T-helper 17 cell (primary cell): ENCODE measurements at regions not wholly inside any gene's neighbourhood (a gene's known extent, or its start where the extent isn't known, plus 50 kb on each side); places are given as distances from the start of the nearest gene placed in this dataset.

Experiments used
- ATAC-seq: fragments of 150-1000 bp; cut with Tn5 transposase; 2 replicates; pipeline ENCODE4 v1.10.0; 2021; ENCODE audit warnings: mild to moderate bottlenecking, moderate library complexity
- DNase-seq, 3 donors: peaks; one replicate each; pipeline versions ENCODE4 v3.0.0 to v3.0.0-alpha.2; 2020 to 2021
- H3K9me3 ChIP-seq: one replicate; pipeline ENCODE4 v1.7.0; 2013; ENCODE audit warnings: low read length, mild to moderate bottlenecking; ENCODE audit not compliant: control insufficient read depth, poor library complexity, severe bottlenecking
- H3K27ac Mint-ChIP-seq: one replicate; pipeline ENCODE4 v1.8.0; 2022; ENCODE audit warnings: mild to moderate bottlenecking, moderate library complexity, mixed read lengths
- H3K27me3 Mint-ChIP-seq: one replicate; pipeline ENCODE4 v1.8.0; 2022; ENCODE audit warnings: mixed read lengths
- H3K36me3 Mint-ChIP-seq: one replicate; pipeline ENCODE4 v1.8.0; 2022; ENCODE audit warnings: low read depth, mixed read lengths
- H3K4me1 Mint-ChIP-seq: one replicate; pipeline ENCODE4 v1.8.0; 2022; ENCODE audit warnings: mild to moderate bottlenecking, mixed read lengths
- H3K4me3 Mint-ChIP-seq: one replicate; pipeline ENCODE4 v1.8.0; 2022; ENCODE audit warnings: mild to moderate bottlenecking, moderate library complexity, mixed read lengths

DNA sequence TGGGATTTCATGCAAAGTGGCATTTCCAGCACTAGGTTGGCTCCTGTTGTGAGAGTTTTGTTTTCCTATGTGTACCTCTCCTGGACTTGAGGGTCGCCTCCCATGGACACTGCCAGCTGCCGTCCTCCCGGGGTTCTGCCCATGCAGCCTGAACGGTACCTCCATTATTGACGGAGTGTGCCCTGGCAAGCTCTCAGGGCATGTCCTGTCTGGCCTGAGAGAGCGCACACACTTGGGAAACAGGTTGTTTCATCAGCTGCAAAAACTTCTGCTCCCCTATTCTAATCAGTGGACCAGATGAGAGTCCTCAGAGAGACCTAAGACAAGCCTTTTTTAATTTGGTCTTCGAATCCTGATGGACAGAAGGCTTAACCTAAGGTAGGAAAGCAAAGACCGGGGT is 56.6 kb upstream of the HOPX start:
- no peak overlapping the region for H3K4me3 Mint-ChIP-seq
- peaks cover 2% of the 10 kb centered on the region for H3K36me3 Mint-ChIP-seq
- no peak for DNase-seq
- no peaks in the 10 kb centered on the region for H3K27me3 Mint-ChIP-seq
- no peak for ATAC-seq
- no peaks in the 10 kb centered on the region for H3K9me3 ChIP-seq
- H3K27ac Mint-ChIP-seq, result no peak overlapping the region
- peaks cover 2% of the 10 kb centered on the region for H3K4me1 Mint-ChIP-seq

DNA sequence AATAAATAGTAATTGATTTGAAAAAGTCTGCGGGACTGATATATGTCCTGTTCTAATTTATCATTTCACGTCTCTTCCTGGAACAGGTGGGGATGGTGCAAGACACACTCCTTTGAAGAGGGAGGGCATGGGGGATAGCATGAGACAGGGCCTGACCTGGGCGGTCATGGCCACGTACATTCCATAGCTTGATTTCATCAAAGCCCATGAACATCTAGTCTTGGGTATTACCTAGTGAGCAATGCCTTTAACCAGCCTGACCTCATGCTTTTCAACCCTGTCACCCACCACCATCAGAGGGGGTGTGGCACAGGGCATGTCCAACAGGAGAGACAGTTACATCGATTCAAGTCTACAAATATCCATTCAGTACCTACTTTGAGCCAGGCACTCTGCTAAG is 52.3 kb upstream of the HOPX start:
- no peak for ATAC-seq
- H3K27ac Mint-ChIP-seq, result no peak overlapping the region
- no peak overlapping the region for H3K4me3 Mint-ChIP-seq
- no peak for DNase-seq
- H3K9me3 ChIP-seq, result no peaks in the 10 kb centered on the region
- no peaks in the 10 kb centered on the region for H3K4me1 Mint-ChIP-seq
- H3K27me3 Mint-ChIP-seq, result no peaks in the 10 kb centered on the region
- no peaks in the 10 kb centered on the region for H3K36me3 Mint-ChIP-seq

DNA sequence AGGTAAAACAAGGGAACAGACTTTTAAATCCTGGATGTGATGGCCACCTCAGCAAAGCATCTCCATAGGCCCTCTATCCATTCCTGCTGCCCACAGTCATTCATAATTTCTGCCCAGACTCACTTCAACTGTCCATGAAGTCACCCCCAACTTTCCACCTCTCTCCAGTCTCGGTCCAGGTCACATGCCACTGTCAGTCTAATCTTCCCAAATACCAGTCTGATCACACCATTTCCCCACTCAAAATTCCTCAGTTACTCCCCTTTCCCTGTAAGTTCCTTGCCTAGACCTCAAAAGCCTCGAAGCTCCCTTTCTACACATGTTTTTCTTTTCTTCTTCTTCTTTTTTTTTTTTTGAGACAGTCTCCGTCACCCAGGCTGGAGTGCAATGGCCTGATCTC is 51.2 kb upstream of the HOPX start:
- no peak for DNase-seq
- no peaks in the 10 kb centered on the region for H3K9me3 ChIP-seq
- Mint-ChIP-seq H3K36me3 (no peaks in the 10 kb centered on the region), H3K27ac (no peak overlapping the region), H3K4me1 (no peaks in the 10 kb centered on the region), H3K4me3 (no peak overlapping the region), H3K27me3 (no peaks in the 10 kb centered on the region)
- ATAC-seq, result no peak

DNA sequence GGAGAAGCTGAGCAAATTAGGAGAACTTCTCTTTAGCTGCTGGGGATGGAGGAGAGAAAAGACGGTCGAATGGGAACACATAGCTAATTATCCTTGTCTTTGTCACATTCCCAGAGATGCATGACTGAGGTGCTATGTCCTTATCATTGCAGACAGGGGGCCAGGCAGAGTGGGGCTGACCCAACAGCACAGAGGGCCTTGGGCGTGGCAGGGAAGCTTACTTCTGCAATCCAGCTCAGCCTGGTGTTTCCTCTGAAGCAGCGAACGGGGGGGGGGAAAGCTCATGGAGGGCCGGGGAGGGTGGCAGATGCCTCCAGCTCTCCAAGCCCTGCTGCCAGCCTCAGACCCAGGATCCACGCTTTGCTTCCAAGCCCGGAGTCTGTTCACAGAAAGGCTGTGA is 50.8 kb upstream of the HOPX start:
- Mint-ChIP-seq H3K4me3 (no peak overlapping the region), H3K4me1 (no peaks in the 10 kb centered on the region), H3K36me3 (no peaks in the 10 kb centered on the region), H3K27ac (no peak overlapping the region), H3K27me3 (no peaks in the 10 kb centered on the region)
- ATAC-seq (no peak), DNase-seq (no peak)
- no peaks in the 10 kb centered on the region for H3K9me3 ChIP-seq
